MM.1S (cell line): ENCODE measurements at regions not wholly inside any gene's neighbourhood (a gene's known extent, or its start where the extent isn't known, plus 50 kb on each side); places are given as distances from the start of the nearest gene placed in this dataset.

Experiments used
- DNase-seq: peaks from one replicate; pipeline ENCODE4 v3.0.0-alpha.2; 2015
- H2AFZ ChIP-seq: fragments of 300-600 bp; sonication (generic); 2 replicates; pipeline ENCODE4 v1.6.0; 2016; ENCODE audit warnings: antibody characterized with exemption, low read length
- H3F3A ChIP-seq: fragments of 300-600 bp; sonication (generic); 2 replicates; pipeline ENCODE4 v1.6.1; 2016; ENCODE audit warnings: mild to moderate bottlenecking, antibody characterized with exemption, low read length, moderate library complexity, mixed read lengths; ENCODE audit not compliant: insufficient read depth
- H3K27ac ChIP-seq: fragments of 300-600 bp; sonication (generic); 2 replicates; pipeline ENCODE4 v1.5.1; 2016; ENCODE audit warnings: mild to moderate bottlenecking, low read length
- H3K27me3 ChIP-seq: fragments of 300-600 bp; sonication (generic); replicated peaks from 2 replicates; pipeline ENCODE4 v1.6.0; 2016; ENCODE audit warnings: low read length; ENCODE audit not compliant: insufficient read depth
- H3K36me3 ChIP-seq: fragments of 300-600 bp; sonication (generic); replicated peaks from 2 replicates; pipeline ENCODE4 v1.6.1; 2016; ENCODE audit warnings: mild to moderate bottlenecking, low read length, mixed read lengths; ENCODE audit not compliant: insufficient read depth
- H3K4me1 ChIP-seq: fragments of 300-600 bp; sonication (generic); 2 replicates; pipeline ENCODE4 v1.6.1; 2016; ENCODE audit warnings: low read length, mixed read lengths
- H3K4me2 ChIP-seq: fragments of 300-600 bp; sonication (generic); 2 replicates; pipeline ENCODE4 v1.6.0; 2016; ENCODE audit warnings: low read depth, low read length
- H3K4me3 ChIP-seq: fragments of 300-600 bp; sonication (generic); 2 replicates; pipeline ENCODE4 v1.5.1; 2016; ENCODE audit warnings: low read length, mixed read lengths
- H3K79me2 ChIP-seq: fragments of 300-600 bp; sonication (generic); 2 replicates; pipeline ENCODE4 v1.6.1; 2016; ENCODE audit warnings: mixed run types, low read length, mixed read lengths
- H3K9ac ChIP-seq: fragments of 300-600 bp; sonication (generic); 2 replicates; pipeline ENCODE4 v1.6.1; 2016; ENCODE audit warnings: low read length, mixed read lengths
- H3K9me2 ChIP-seq: fragments of 300-600 bp; sonication (generic); replicated peaks from 2 replicates; pipeline ENCODE4 v1.6.1; 2016; ENCODE audit warnings: mild to moderate bottlenecking, low read length, mixed read lengths; ENCODE audit not compliant: insufficient read depth
- H3K9me3 ChIP-seq: fragments of 300-600 bp; sonication (generic); replicated peaks from 2 replicates; pipeline ENCODE4 v1.6.1; 2016; ENCODE audit warnings: mild to moderate bottlenecking, low read length, mixed read lengths; ENCODE audit not compliant: insufficient read depth
- H4K20me1 ChIP-seq: fragments of 300-600 bp; sonication (generic); 2 replicates; pipeline ENCODE4 v1.6.1; 2016; ENCODE audit warnings: mild to moderate bottlenecking, low read length, moderate library complexity, mixed read lengths; ENCODE audit not compliant: insufficient read depth
- EZH2 ChIP-seq: fragments of 300-600 bp; sonication (generic); optimal IDR thresholded peaks from 2 replicates; pipeline ENCODE3; 2017; ENCODE audit warnings: low read depth, mild to moderate bottlenecking, antibody characterized with exemption, low read length, mixed read lengths
- EZH2phosphoT487 ChIP-seq: fragments of 300-600 bp; sonication (generic); IDR thresholded peaks from 2 replicates; pipeline ENCODE4 v1.6.1; 2018; ENCODE audit warnings: antibody characterized with exemption, low read length
- TF ChIP-seq, protein P1 (sequence below): fragments of 300-600 bp; sonication (generic); IDR thresholded peaks from 2 replicates; pipeline ENCODE4 v1.5.1; 2016; ENCODE audit warnings: antibody characterized with exemption, low read length, mixed read lengths

DNA sequence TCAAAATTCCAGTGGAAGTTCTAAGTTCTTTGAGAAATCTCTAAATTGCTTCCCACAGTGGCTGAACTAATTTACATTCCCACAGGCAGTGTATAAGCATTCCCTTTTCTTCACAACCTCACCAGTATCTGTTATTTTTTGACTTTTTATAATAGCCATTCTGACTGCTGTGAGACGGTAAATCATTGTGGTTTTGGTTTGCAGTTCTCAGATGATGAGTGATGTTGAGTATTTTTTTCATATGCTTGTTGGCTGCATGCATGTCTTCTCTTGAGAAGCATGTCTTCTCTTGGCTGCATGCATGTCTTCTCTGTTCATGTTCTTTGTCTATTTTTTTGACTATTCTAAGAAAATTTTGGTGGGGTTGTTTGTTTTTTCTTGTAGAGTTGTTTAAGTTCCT, 499.6 kb upstream of the CCDC54 start:
- Histone ChIP-seq H4K20me1 (no peaks in the 10 kb centered on the region), H3K9me2 (no peaks in the 10 kb centered on the region), H3K36me3 (no peaks in the 10 kb centered on the region), H3K9me3 (no peaks in the 10 kb centered on the region), H3K4me3 (no peak overlapping the region), H3K9ac (no peak overlapping the region), H3K79me2 (no peaks in the 10 kb centered on the region), H2AFZ (no peak overlapping the region), H3F3A (no peaks in the 10 kb centered on the region), H3K27me3 (no peaks in the 10 kb centered on the region), H3K4me2 (no peak overlapping the region), H3K27ac (no peak overlapping the region), H3K4me1 (no peaks in the 10 kb centered on the region)
- no peak for DNase-seq
- TF ChIP-seq, protein P1, sequence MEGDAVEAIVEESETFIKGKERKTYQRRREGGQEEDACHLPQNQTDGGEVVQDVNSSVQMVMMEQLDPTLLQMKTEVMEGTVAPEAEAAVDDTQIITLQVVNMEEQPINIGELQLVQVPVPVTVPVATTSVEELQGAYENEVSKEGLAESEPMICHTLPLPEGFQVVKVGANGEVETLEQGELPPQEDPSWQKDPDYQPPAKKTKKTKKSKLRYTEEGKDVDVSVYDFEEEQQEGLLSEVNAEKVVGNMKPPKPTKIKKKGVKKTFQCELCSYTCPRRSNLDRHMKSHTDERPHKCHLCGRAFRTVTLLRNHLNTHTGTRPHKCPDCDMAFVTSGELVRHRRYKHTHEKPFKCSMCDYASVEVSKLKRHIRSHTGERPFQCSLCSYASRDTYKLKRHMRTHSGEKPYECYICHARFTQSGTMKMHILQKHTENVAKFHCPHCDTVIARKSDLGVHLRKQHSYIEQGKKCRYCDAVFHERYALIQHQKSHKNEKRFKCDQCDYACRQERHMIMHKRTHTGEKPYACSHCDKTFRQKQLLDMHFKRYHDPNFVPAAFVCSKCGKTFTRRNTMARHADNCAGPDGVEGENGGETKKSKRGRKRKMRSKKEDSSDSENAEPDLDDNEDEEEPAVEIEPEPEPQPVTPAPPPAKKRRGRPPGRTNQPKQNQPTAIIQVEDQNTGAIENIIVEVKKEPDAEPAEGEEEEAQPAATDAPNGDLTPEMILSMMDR = no peak
- TF ChIP-seq EZH2 (no peak), EZH2phosphoT487 (no peak)

DNA sequence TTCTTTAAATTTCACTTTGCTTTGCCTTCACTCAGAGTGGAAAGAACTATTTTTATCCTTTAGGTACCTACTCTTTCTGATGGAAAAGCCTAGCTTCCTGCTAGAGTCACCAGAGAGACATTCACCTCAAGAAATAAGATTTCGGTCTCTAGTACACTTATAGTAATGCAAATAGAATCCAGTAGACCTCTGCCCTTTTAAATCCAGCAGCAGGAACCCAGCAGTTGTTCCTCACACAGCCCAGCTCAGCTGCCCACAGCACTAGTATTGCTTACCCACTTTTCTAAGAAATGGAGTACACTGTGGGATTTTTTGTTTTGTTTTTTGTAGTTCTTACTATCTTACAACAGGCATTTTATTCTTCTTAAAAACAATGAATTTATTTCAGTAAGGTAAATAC, 497.0 kb upstream of the CCDC54 start:
- Histone ChIP-seq H3K27ac (no peak overlapping the region), H3K9me2 (no peaks in the 10 kb centered on the region), H2AFZ (no peak overlapping the region), H3K27me3 (no peaks in the 10 kb centered on the region), H3K4me3 (no peak overlapping the region), H3K9me3 (no peaks in the 10 kb centered on the region), H3K79me2 (no peaks in the 10 kb centered on the region), H4K20me1 (no peaks in the 10 kb centered on the region), H3K36me3 (no peaks in the 10 kb centered on the region), H3K4me2 (no peak overlapping the region), H3F3A (no peaks in the 10 kb centered on the region), H3K4me1 (no peaks in the 10 kb centered on the region), H3K9ac (no peak overlapping the region)
- TF ChIP-seq EZH2 = no peak
- TF ChIP-seq, protein P1 = no peak
- TF ChIP-seq EZH2phosphoT487 = no peak
- DNase-seq = no peak

DNA sequence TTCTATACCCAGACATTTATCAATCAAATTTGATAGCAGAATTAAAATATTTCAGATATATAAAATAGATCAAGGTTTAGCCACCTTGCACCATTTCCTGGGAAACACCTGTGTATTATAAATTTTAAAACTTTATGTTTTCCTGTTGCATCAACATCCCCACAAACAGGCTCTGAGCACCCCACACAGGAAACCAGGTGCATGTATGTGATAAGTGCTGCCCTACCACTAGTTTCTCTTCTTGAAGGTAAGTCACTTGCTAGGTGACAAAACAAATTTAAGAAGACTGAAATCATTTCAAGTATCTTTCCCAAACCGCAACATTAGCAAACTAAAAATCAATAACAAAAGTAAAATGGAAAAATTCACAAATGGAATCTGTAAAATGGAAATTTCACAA, 496.1 kb upstream of the CCDC54 start:
- no peak overlapping the region for H3K27ac ChIP-seq
- DNase-seq = peak; percentile 35
- no peak overlapping the region for H3K4me2 ChIP-seq
- no peaks in the 10 kb centered on the region for H3K36me3 ChIP-seq
- no peaks in the 10 kb centered on the region for H3K9me3 ChIP-seq
- no peak overlapping the region for H3K9ac ChIP-seq
- TF ChIP-seq EZH2 (no peak), EZH2phosphoT487 (no peak)
- TF ChIP-seq, protein P1 = no peak
- H3K4me3 ChIP-seq = no peak overlapping the region
- H3K9me2 ChIP-seq = no peaks in the 10 kb centered on the region
- no peaks in the 10 kb centered on the region for H3K79me2 ChIP-seq
- no peaks in the 10 kb centered on the region for H3K27me3 ChIP-seq
- no peaks in the 10 kb centered on the region for H4K20me1 ChIP-seq
- H2AFZ ChIP-seq = no peak overlapping the region
- H3K4me1 ChIP-seq = no peaks in the 10 kb centered on the region
- H3F3A ChIP-seq = no peaks in the 10 kb centered on the region
